HepG2 (cell line): ENCODE measurements at regions not wholly inside any gene's neighbourhood (a gene's known extent, or its start where the extent isn't known, plus 50 kb on each side); places are given as distances from the start of the nearest gene placed in this dataset.

Source experiments
- ATAC-seq: fragments of 200-7000 bp; cut with Tn5 transposase; 3 replicates; pipeline ENCODE4 v1.9.1; 2020; ENCODE audit warnings: mild to moderate bottlenecking, moderate library complexity
- BruUV-seq: library from RNA; stranded (reverse); fragments of 400-500 nt; replicated peaks from 2 replicates; lab custom pipeline; 2021; lab: Mats Ljungman, UMichigan
- CTCF ChIA-PET: fragments of 300-600 bp; formaldehyde crosslinking; extraction: SDS; loops from one replicate; lab custom pipeline; 2021; ENCODE audit warnings: low total read pairs, inconsistent platforms, low intra/inter-chr PET ratio; lab: Yijun Ruan, JAX
- POLR2A ChIA-PET: fragments of 350-600 bp; sonication (Branson Sonifier 250); formaldehyde crosslinking; loops from one replicate; lab custom pipeline; 2020; ENCODE audit warnings: antibody characterized with exemption, inconsistent platforms; lab: Yijun Ruan, JAX
- DNase-seq: peaks from one replicate; pipeline ENCODE4 v3.0.0-alpha.2; 2015; ENCODE audit warnings: low spot score
- FAIRE-seq: peaks from 3 replicates; lab custom pipeline; 2011; peaks lifted over from hg19 to GRCh38; lab: Jason Lieb, UNC
- H2AFZ ChIP-seq: one replicate; pipeline ENCODE4 v1.6.1; 2011; ENCODE audit warnings: low read length, inconsistent platforms
- H3K27ac ChIP-seq: fragments of 300-600 bp; 3 replicates; pipeline ENCODE4 v1.8.0; 2011; ENCODE audit warnings: mixed run types, mild to moderate bottlenecking, mixed read lengths, low read length, inconsistent platforms; ENCODE audit not compliant: insufficient read depth; ENCODE audit errors: extremely low read length
- H3K27me3 ChIP-seq, 2 experiments: fragments of 200-600 bp in 1 of 2; 2 replicates in 1 of 2; 3 replicates in 1 of 2; pipeline versions ENCODE4 v1.6.0 to v1.8.0; 2011; ENCODE audit warnings: low read length in 2 of 2, mild to moderate bottlenecking in 2 of 2, moderate library complexity in 2 of 2, inconsistent platforms in 1 of 2; ENCODE audit not compliant: insufficient read depth in 2 of 2, control insufficient read depth in 1 of 2
- H3K36me3 ChIP-seq, 2 experiments: fragments of 200-600 bp in 1 of 2; replicated peaks in 1 of 2; 2 replicates in 1 of 2; 3 replicates in 1 of 2; pipeline versions ENCODE4 v1.5.1 to v1.8.0; 2011; ENCODE audit warnings: low read length in 2 of 2, inconsistent platforms in 1 of 2; ENCODE audit not compliant: insufficient read depth in 2 of 2, control insufficient read depth in 1 of 2
- H3K4me1 ChIP-seq: 2 replicates; pipeline ENCODE4 v1.5.1; 2012; ENCODE audit warnings: low read length, inconsistent platforms; ENCODE audit not compliant: insufficient read depth
- H3K4me2 ChIP-seq: 2 replicates; pipeline ENCODE4 v1.6.0; 2011; ENCODE audit warnings: low read depth, low read length, inconsistent platforms
- H3K4me3 ChIP-seq, 3 experiments: fragments of 200-600 bp in 1 of 3; sonication (generic), shearing (Covaris generic) in 1 of 3; replicated peaks in 1 of 3; 2 replicates each; pipeline ENCODE4 v1.5.1; 2011 to 2016; ENCODE audit warnings: low read length in 3 of 3, inconsistent platforms in 2 of 3, low read depth in 2 of 3, mild to moderate bottlenecking in 2 of 3, control low read depth in 1 of 3, mixed read lengths in 1 of 3; ENCODE audit not compliant: insufficient read depth in 1 of 3
- H3K79me2 ChIP-seq: one replicate; pipeline ENCODE4 v1.6.1; 2011; ENCODE audit warnings: low read length, inconsistent platforms; ENCODE audit not compliant: insufficient read depth
- H3K9ac ChIP-seq: 2 replicates; pipeline ENCODE4 v1.6.0; 2011; ENCODE audit warnings: mild to moderate bottlenecking, low read depth, low read length, inconsistent platforms; ENCODE audit not compliant: insufficient read depth
- H3K9me3 ChIP-seq: 2 replicates; pipeline ENCODE4 v1.5.1; 2012; ENCODE audit warnings: mild to moderate bottlenecking, low read length
- H4K20me1 ChIP-seq: 2 replicates; pipeline ENCODE4 v1.6.0; 2011; ENCODE audit warnings: inconsistent platforms, mild to moderate bottlenecking, low read length, moderate library complexity; ENCODE audit not compliant: insufficient read depth
- CEBPB ChIP-seq: IDR thresholded peaks from 2 replicates; pipeline ENCODE4 v1.6.1; 2011; ENCODE audit warnings: low read depth, low read length, improper control_type of control experiment, borderline replicate concordance
- SMAD3 ChIP-seq: sonication (generic); formaldehyde crosslinking; IDR thresholded peaks from 2 replicates; pipeline ENCODE4 v1.4.0; 2020; ENCODE audit warnings: missing genetic modification reagents
- WGBS: methylation state at CpG from one replicate; pipeline ENCODE4 v1.1.6; 2017; ENCODE audit warnings: low lambda C conversion rate; 5-methylcytosine and 5-hydroxymethylcytosine counted together
- in situ Hi-C: cut with HindIII; loops from 2 replicates; pipeline ENCODE4 v1.10.0; 2017; ENCODE audit warnings: low pct_unique_long_range_greater_than_20kb; ENCODE audit not compliant: extremely low pct_ligation_motif_present
- intact Hi-C: fragments of 100-400 bp; cut with micrococcal nuclease; formaldehyde crosslinking; loops from one replicate; pipeline ENCODE4 v1.10.0; 2022; ENCODE audit not compliant: unreplicated experiment
- TF ChIP-seq, protein P1 (sequence below): sonication (generic); formaldehyde crosslinking; IDR thresholded peaks from 2 replicates; pipeline ENCODE4 v1.5.0; 2020; ENCODE audit warnings: mild to moderate bottlenecking, missing genetic modification reagents
- TF ChIP-seq, protein P2 (sequence below): sonication (generic); formaldehyde crosslinking; IDR thresholded peaks from 2 replicates; pipeline ENCODE4 v1.4.0; 2020; ENCODE audit warnings: missing genetic modification reagents, mild to moderate bottlenecking, borderline replicate concordance
- TF ChIP-seq, protein P3 (sequence below): sonication (generic); formaldehyde crosslinking; IDR thresholded peaks from 2 replicates; pipeline ENCODE4 v1.5.0; 2020; ENCODE audit warnings: missing genetic modification reagents, mild to moderate bottlenecking, borderline replicate concordance

DNA sequence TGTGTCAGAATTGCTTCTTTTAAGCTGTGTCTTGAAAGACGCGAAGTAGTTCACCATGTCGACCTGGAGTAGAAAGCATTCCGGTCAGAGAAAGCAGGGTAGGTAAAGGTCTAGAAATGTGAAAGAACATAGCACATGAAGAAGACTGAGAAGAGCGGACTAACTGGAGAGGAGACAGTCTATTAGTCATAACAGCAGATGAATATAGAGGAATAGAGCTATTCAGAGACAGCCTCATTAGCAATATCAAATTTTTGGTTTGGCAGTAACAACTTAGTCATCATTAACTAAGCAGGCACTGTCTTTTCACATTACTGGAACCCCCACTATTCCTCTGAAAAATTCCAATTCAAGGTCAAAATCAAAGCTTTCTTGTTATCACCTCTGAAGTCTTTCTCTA, 678.8 kb downstream of the DIPK2A start (continued):
- TF ChIP-seq, protein P1, sequence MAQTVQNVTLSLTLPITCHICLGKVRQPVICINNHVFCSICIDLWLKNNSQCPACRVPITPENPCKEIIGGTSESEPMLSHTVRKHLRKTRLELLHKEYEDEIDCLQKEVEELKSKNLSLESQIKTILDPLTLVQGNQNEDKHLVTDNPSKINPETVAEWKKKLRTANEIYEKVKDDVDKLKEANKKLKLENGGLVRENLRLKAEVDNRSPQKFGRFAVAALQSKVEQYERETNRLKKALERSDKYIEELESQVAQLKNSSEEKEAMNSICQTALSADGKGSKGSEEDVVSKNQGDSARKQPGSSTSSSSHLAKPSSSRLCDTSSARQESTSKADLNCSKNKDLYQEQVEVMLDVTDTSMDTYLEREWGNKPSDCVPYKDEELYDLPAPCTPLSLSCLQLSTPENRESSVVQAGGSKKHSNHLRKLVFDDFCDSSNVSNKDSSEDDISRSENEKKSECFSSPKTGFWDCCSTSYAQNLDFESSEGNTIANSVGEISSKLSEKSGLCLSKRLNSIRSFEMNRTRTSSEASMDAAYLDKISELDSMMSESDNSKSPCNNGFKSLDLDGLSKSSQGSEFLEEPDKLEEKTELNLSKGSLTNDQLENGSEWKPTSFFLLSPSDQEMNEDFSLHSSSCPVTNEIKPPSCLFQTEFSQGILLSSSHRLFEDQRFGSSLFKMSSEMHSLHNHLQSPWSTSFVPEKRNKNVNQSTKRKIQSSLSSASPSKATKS = no peak
- TF ChIP-seq, protein P2, sequence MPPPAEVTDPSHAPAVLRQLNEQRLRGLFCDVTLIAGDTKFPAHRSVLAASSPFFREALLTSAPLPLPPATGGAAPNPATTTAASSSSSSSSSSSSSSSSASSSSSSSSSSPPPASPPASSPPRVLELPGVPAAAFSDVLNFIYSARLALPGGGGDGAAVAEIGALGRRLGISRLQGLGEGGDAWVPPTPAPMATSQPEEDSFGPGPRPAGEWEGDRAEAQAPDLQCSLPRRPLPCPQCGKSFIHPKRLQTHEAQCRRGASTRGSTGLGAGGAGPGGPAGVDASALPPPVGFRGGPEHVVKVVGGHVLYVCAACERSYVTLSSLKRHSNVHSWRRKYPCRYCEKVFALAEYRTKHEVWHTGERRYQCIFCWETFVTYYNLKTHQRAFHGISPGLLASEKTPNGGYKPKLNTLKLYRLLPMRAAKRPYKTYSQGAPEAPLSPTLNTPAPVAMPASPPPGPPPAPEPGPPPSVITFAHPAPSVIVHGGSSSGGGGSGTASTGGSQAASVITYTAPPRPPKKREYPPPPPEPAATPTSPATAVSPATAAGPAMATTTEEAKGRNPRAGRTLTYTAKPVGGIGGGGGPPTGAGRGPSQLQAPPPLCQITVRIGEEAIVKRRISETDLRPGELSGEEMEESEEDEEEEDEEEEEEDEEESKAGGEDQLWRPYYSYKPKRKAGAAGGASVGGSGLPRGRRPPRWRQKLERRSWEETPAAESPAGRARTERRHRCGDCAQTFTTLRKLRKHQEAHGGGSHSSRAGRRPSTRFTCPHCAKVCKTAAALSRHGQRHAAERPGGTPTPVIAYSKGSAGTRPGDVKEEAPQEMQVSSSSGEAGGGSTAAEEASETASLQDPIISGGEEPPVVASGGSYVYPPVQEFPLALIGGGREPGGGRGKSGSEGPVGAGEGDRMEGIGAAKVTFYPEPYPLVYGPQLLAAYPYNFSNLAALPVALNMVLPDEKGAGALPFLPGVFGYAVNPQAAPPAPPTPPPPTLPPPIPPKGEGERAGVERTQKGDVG (CRISPR knock-in tag) = no peak

DNA sequence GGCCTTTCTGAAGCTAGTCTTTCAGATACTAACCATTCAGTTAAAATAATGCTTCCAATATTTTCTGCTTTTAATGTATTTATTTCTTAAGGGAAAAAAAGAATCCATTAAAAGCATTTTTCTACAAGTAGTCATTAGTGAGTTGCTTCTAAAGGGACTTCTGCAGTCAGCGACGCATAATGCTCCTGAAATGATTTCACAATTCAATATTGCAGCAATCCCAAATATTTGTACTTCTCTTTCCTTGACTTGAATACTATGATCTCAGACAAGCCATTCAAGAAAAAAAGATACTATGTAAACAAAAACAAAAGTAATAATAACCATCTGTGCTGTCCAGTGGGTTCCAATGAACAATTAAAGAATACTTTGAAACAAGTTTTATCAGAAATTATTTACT, 681.0 kb downstream of the DIPK2A start:
- H3K36me3 ChIP-seq = no peaks in the 10 kb centered on the region
- no peak overlapping the region for H3K27ac ChIP-seq
- DNase-seq (no peak), FAIRE-seq (no peak), ATAC-seq (no peak)
- no peak overlapping the region for H3K9ac ChIP-seq
- ChIA-PET CTCF (no interaction called here), POLR2A (no interaction called here)
- no peaks in the 10 kb centered on the region for H3K27me3 ChIP-seq
- no peaks in the 10 kb centered on the region for H3K9me3 ChIP-seq
- WGBS = 4% methylated on average over 2 of the region's 2 CpGs
- BruUV-seq = no TSS peak
- H3K4me1 ChIP-seq = no peaks in the 10 kb centered on the region
- intact Hi-C loops (no loop called here), in situ Hi-C loops (no loop called here)
- H3K4me2 ChIP-seq = no peak overlapping the region
- no peaks in the 10 kb centered on the region for H4K20me1 ChIP-seq
- H3K79me2 ChIP-seq = no peaks in the 10 kb centered on the region
- no peak overlapping the region for H3K4me3 ChIP-seq
- no peak for TF ChIP-seq SMAD3 (CRISPR knock-in tag)
- TF ChIP-seq, protein P3, sequence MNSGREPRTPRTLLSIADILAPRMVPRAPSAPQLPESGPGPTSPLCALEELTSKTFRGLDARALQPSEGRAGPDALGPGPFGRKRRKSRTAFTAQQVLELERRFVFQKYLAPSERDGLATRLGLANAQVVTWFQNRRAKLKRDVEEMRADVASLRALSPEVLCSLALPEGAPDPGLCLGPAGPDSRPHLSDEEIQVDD = no peak
- peak; percentile 53; the same call in 1 of the 2 replicates for TF ChIP-seq CEBPB
- no peak overlapping the region for H2AFZ ChIP-seq
